CD4-positive, alpha-beta T cell treated with Interleukin-15 for 1 hour (primary cell): ENCODE measurements at regions not wholly inside any gene's neighbourhood (a gene's known extent, or its start where the extent isn't known, plus 50 kb on each side); places are given as distances from the start of the nearest gene placed in this dataset.

ENCODE experiments used
- DNase-seq: peaks from one replicate; pipeline ENCODE4 v3.0.0-alpha.2; 2020

- DNase-seq, result no peak
Observed at GRCh38 chr2:42947809-42948600, 155.6 kb upstream of the HAAO start.

GRCh38 chr2:42944779-42945415 is 152.5 kb upstream of the HAAO start:
- DNase-seq, result no peak

- no peak for DNase-seq
Observed at GRCh38 chr2:42942990-42943493, 150.7 kb upstream of the HAAO start.

- no peak for DNase-seq
Observed at GRCh38 chr2:42942214-42942989, 150.0 kb upstream of the HAAO start.

- DNase-seq, result no peak
Observed at GRCh38 chr2:42941633-42942176, 149.3 kb upstream of the HAAO start.

- DNase-seq, result no peak
Observed at GRCh38 chr2:42939411-42940206, 147.2 kb upstream of the HAAO start.

GRCh38 chr2:42938671-42939370 is 146.4 kb upstream of the HAAO start:
- DNase-seq, result no peak

GRCh38 chr2:42937171-42937875 is 144.9 kb upstream of the HAAO start:
- no peak for DNase-seq

GRCh38 chr2:42935692-42936671 is 143.6 kb upstream of the HAAO start:
- DNase-seq, result no peak

- DNase-seq, result no peak
Observed at GRCh38 chr2:42934580-42935186, 142.3 kb upstream of the HAAO start.

- no peak for DNase-seq
Observed at GRCh38 chr2:42933824-42934254, 141.5 kb upstream of the HAAO start.

- DNase-seq, result no peak
Observed at GRCh38 chr2:42932271-42933151, 140.1 kb upstream of the HAAO start.

GRCh38 chr2:42931818-42932195 is 139.4 kb upstream of the HAAO start:
- DNase-seq, result no peak

- DNase-seq, result no peak
Observed at GRCh38 chr2:42931146-42931817, 138.9 kb upstream of the HAAO start.

- DNase-seq, result no peak
Observed at GRCh38 chr2:42930025-42930581, 137.7 kb upstream of the HAAO start.

GRCh38 chr2:42929546-42930024 is 137.2 kb upstream of the HAAO start:
- no peak for DNase-seq
